ENCODE measurements at regions not wholly inside any gene's neighbourhood (a gene's known extent, or its start where the extent isn't known, plus 50 kb on each side); places are given as distances from the start of the nearest gene placed in this dataset.
"Not testable (repeated sequence)": the region's sequence is repeated elsewhere in the genome, so short reads cannot be mapped to it uniquely, and the experiment has no call there.

DNA sequence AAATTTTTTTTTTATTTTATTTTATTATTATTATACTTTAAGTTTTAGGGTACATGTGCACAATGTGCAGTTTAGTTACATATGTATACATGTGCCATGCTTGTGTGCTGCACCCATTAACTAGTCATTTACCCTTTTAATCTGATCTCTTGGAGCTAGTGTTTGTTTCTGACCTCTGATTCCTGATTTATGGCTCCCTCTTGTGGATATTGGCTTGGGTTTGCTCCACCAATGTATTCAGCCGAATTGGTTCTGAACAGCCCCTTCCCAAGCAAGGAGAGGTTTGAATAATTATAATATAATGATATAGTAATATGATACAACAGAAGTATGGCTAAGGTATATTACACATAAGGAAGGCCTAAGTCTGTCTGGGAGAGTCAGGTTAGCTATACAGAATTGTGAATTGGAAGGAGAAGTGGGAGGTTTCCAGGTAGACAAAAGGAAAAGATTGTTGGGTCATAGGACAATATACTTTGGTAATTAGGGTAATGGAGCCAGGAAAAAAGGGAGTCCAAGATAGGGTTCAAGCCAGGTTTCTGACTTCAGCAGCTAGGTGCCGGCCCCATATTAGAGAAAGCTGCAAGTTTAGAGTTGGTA lies 53.1 kb upstream of the HMCN1 start:
- peak; percentile 14 for DNase-seq

- no peak for DNase-seq
These were observed 53.7 kb upstream of the HMCN1 start for GRCh38 chr1:185680453-185680852.

GRCh38 chr1:185679220-185679619 lies 55.0 kb upstream of the HMCN1 start:
- no peak for DNase-seq

GRCh38 chr1:185676969-185677368 lies 57.2 kb upstream of the HMCN1 start:
- no peak for DNase-seq

DNA sequence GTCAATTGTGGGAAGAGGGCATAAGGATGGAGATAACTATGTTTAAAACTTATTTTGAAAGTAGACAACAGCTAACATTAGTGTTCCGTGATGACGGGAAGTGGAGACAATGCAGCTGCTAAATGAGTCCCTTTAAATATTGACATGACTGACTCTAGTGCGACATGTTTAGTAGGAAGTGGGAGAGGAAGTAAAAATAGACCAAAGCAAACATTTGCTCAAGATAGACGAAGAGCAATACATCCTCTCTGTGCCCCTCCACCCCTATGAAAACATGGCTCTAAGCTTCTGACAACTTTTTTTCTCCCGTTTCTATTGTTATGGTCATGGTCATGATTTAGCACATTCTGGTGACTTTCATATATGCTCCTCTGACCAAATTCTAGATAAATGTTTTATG lies 60.0 kb upstream of the HMCN1 start:
- DNase-seq = no peak

GRCh38 chr1:185672719-185673360 lies 61.4 kb upstream of the HMCN1 start:
- no peak for DNase-seq

DNA sequence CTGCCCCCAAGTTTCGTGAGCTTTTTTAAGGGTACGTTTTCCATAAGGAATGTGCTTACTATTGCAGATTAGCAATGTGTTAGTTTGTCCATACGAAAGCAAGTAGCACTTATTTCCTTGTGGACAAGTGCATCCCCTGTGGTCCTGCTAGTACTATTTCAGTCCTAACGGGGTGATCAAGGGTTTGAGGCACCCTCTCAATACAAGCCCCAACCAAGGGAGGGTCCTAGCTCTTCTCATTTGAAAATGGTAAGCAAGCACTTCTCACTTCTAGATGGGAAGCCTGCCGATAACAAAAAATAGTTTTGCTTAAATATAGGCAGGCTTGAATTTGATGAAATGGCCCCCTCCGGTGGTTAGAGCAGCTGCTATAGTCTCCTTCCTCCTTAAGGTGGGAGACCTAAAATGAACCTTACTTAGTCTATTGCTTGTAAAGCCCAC lies 64.0 kb upstream of the HMCN1 start:
- peak; percentile 12 for DNase-seq

- DNase-seq = no peak
These were observed 66.2 kb upstream of the HMCN1 start for GRCh38 chr1:185668013-185668412.

GRCh38 chr1:185666582-185666981 lies 67.6 kb upstream of the HMCN1 start:
- no peak for DNase-seq

GRCh38 chr1:185663771-185664296 lies 70.4 kb upstream of the HMCN1 start:
- no peak for DNase-seq

- no peak for DNase-seq
These were observed 70.9 kb upstream of the HMCN1 start for GRCh38 chr1:185663332-185663731.

- no peak for DNase-seq
These were observed 72.2 kb upstream of the HMCN1 start for GRCh38 chr1:185661971-185662370.

DNA sequence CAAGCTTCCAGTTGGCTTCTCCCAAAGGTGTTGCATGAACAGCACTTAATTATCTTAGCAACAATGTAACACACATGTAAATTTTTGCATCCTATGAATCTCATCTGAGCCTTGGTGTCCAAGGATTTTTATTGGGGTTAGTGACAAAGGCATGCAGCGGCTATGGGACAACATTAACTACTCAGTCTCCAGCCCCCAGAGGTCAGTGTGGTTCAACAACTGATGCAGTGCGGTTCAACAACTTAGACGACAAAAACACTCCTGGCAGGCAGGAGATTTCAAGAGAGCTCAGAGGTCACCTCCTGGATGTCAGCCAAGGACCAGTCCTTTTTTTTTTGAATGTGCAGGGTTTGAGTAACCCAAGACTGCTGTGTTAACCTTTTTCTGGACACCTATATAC lies 77.5 kb upstream of the HMCN1 start:
- DNase-seq = no peak

DNA sequence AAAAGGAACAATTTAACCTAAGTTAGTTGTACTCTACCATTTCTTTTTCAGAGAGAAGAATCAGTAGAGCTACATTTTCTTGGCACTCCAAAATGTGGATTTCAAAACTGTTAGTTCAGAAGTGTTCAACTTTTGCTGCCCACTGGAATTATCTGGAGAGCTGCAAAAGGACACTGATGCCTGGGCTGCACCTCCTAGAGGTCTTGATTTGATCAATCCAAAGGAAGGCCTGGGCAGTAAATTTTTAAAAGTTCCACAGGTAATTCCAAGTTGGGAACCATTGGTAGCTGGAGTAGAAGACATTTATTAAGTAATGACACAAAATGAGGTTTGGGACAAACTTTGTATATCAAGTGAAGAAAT lies 79.3 kb upstream of the HMCN1 start:
- DNase-seq = no peak

- DNase-seq = no peak
These were observed 79.8 kb upstream of the HMCN1 start for GRCh38 chr1:185654199-185654951.

- no peak for DNase-seq
These were observed 80.6 kb upstream of the HMCN1 start for GRCh38 chr1:185653615-185654014.

- no peak for DNase-seq
These were observed 81.8 kb upstream of the HMCN1 start for GRCh38 chr1:185652348-185652747.

DNA sequence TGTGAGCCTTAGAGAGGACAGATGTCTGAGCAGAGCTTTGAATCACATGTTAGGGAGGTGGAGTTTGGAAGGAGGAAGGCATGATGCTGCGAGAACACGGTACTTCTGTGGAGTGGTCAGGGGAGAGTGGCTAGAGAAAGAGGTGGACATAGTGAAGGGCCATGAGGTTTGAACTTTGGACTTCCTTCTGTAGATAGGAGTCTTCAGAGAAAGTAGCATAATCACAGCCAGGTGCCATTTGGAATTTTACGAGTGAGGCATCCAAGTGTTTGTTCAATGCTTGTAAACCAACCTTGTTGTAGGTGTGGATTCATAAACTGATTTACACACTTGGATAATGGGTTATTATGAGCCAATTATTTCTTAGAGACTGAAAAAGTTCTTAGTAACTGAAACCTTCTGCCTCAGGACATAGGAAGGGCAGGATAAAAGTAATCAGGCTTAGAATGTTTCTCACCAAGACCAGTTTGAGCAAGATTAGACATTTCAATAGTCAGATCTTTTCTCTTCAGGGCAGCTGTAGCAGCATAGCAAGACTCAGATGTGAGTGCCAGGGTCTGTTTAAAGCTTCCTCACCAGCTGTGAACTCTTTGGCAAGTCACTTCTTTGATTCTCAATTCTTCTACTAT lies 83.5 kb upstream of the HMCN1 start:
- DNase-seq = no peak

DNA sequence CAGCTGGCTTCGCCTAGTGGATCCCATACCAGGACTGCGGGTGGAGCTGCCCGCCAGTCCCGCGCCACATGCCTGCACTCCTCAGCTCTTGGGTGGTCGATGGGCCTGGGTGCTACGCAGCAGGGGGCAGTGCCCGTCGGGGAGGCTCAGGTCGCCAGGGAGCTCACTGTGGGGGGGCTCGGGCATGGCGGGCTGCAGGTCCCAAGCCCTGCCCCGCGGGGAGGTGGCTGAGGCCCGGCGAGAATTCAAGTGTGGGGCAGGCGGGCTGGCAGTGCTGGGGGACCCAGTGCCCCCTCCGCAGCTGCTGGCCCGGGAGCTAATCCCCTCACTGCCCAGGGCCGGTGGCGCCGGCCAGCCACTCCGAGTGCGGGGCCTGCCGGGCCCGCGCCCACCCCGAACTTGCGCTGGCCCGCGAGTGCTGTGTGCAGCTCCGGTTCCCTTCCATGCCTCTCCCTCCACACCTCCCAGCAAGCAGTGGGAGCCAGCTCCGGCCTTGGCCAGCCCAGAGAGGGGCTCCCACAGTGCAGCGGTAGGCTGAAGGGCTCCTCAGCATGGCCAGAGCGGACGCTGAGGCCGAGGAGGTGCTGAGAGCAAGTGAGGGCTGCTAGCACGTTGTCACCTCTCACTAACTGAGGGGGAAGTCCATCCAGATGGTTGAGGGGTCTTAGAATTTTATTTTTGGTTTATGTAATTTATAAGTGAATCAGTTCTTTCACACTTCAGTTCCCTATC lies 85.2 kb upstream of the HMCN1 start:
- no peak for DNase-seq

GRCh38 chr1:185647597-185648267 lies 86.5 kb upstream of the HMCN1 start:
- not testable (repeated sequence) for DNase-seq

- no peak for DNase-seq
These were observed 87.9 kb upstream of the HMCN1 start for GRCh38 chr1:185646202-185646683.

DNA sequence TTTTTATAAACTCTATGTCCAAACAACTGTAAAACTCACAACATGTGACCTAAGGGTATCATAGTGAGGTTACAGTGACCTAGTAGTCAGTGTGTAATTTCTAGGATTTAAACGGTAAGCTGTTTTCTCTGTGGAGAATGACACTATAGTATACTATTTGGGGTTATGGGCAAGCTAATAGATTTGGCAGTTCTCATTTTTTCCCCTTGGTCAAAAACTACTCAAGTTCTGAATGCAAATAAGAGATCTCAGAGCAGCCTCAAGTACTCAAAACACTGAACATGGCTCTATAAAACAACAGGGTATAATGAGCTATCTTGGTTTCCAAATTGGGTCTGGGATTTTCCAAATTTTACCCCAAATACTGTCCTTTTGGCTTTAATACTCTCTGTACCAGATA lies 88.5 kb upstream of the HMCN1 start:
- no peak for DNase-seq
